Activated T-cell treated with anti-CD3 and anti-CD28 coated beads for 4 hours (primary cell): ENCODE measurements at regions not wholly inside any gene's neighbourhood (a gene's known extent, or its start where the extent isn't known, plus 50 kb on each side); places are given as distances from the start of the nearest gene placed in this dataset.
"Not testable (repeated sequence)": the region's sequence is repeated elsewhere in the genome, so short reads cannot be mapped to it uniquely, and the experiment has no call there.

Experiments
- DNase-seq: peaks from one replicate; pipeline ENCODE4 v3.0.0-alpha.2; 2020

GRCh38 chr11:94235772-94236171, 68.6 kb upstream of the IZUMO1R start:
- not testable (repeated sequence) for DNase-seq

DNA sequence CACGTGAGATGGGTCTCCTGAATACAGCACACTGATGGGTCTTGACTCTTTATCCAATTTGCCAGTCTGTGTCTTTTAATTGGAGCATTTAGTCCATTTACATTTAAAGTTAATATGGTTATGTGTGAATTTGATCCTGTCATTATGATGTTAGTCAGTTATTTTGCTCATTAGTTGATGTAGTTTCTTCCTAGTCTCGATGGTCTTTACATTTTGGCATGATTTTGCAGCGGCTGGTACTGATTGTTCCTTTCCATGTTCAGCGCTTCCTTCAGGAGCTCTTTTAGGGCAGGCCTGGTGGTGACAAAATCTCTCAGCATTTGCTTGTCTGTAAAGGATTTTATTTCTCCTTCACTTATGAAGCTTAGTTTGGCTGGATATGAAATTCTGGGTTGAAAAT, 68.0 kb upstream of the IZUMO1R start:
- DNase-seq = not testable (repeated sequence)

DNA sequence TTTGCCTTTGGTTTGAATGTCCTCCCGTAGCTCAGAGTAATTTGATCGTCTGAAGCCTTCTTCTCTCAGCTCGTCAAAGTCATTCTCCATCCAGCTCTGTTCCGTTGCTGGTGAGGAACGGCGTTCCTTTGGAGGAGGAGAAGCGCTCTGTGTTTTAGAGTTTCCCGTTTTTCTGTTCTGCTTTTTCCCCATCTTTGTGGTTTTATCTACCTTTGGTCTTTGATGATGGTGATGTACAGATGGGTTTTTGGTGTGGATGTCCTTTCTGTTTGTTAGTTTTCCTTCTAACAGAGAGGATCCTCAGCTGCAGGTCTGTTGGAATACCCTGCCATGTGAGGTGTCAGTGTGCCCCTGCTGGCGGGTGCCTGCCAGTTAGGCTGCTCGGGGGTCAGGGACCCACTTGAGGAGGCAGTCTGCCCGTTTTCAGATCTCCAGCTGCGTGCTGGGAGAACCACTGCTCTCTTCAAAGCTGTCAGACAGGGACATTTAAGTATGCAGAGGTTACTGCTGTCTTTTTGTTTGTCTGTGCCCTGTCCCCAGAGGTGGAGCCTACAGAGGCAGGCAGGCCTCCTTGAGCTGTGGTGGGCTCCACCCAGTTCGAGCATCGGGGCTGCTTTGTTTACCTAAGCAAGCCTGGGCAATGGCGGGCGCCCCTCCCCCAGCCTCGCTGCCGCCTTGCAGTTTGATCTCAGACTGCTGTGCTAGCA, 66.8 kb upstream of the IZUMO1R start:
- peak; percentile 37 for DNase-seq

- DNase-seq = peak; percentile 21
Measured at GRCh38 chr11:94238154-94238735, 66.1 kb upstream of the IZUMO1R start.

- DNase-seq = not testable (repeated sequence)
Measured at GRCh38 chr11:94238774-94239173, 65.6 kb upstream of the IZUMO1R start.

DNA sequence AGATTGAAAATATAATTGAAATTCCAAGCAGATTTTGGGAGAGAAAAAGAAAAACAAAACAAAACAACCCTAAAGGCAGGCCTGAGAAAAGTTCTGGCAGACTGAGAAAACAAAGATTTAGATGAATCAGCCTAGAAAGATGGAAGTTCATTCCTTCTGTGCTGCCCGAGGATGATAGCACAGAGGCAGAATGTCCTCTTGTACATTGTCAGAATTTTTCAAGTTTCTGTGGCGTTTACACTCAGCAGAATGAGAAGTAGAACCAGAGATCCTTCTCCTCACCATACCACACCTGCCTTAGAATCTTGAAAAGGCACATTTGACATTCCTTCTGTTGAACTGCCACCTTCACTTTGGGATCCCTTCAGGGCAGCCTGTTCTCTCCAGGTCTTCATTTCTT, 62.5 kb upstream of the IZUMO1R start:
- DNase-seq = no peak

DNA sequence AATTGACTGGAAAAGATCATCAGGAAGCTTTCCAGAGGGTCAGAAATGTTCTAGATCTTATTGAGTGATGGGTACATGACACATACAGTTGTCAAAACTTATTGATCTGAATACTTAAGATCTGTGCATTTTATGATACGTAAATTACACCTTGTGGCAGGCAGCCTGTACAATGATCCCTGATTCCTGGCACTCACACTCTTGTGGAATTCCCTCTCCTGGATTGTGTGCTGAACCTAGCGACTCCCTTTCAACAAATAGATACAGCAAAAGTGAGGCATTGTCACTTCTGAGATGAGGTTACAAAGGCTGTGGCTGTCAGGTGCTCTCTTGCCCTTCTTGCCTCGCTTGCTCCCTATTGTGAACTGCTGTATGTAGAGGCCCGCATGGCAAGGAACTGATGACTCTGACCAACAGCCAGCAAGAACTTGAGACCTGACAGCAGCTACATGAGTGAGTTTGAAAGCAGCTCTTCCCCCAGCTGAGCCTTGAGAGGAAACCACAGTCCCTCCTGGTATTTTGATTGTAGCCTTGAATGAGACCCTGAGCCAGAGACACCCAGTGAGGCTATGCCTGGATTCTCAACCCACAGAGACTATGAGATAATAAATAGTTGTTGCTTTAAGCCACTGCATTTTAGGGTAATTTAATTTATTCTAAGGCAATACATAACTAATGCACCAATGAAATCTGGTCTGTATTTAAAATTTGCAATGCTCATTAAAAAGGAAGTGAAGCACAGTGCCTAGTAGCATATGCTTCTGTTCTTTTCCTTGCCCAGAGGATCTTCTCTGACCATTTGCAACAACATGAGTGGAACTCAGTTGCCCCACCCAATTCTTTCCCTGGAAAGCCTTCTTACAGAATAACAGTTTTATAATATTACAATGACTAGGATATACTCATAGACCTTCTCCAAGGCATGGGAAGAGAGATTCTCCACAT, 60.5 kb upstream of the IZUMO1R start:
- DNase-seq = no peak

DNA sequence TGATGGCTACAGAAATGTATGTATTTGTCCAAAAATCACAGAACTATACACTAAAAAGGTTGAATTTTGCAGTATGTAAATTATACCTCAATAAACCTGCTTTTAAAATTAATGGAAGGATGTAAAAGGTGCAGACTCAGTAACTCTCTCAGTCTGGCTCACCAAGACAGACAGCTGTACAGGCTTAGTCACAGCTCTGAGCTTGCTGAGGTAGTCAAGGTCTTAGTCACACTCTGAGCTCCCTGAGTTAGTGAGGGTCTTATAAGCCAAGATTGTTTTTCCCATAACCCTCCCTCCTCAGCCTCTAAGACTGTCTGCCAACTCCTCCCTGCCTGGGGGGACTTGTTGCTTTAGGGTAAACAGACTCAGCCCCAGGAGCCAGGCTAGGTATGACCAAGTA, 59.3 kb upstream of the IZUMO1R start:
- DNase-seq = no peak

DNA sequence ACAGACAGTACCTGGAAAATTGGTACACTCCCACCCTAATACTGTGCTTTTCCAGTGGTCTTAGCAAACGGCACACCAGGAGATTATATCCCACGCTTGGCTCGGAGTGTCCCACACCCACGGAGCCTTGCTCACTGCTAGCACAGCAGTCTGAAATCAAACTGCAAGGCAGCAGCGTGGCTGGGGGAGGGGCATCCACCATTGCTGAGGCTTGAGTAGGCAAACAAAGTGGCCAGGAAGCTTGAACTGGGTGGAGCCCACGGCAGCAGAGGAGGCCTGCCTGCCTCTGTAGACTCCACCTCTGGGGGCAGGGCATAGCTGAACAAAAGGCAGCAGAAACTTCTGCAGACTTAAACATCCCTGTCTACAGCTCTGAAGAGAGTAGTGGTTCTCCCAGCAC, 56.1 kb upstream of the IZUMO1R start:
- DNase-seq = not testable (repeated sequence)

GRCh38 chr11:94254214-94254613, 50.2 kb upstream of the IZUMO1R start:
- no peak for DNase-seq
